T-helper 1 cell treated with Interleukin-12 subunit alpha and Interleukin-12 subunit beta and Interleukin-4 antibody, amounts not matched to agents 30 μg/mL and 1 μg/mL, for 36 hours (primary cell): ENCODE measurements at regions not wholly inside any gene's neighbourhood (a gene's known extent, or its start where the extent isn't known, plus 50 kb on each side); places are given as distances from the start of the nearest gene placed in this dataset.

Experiments
- H3K27ac Mint-ChIP-seq: one replicate; pipeline ENCODE4 v1.8.0; 2021; ENCODE audit warnings: mild to moderate bottlenecking, mixed read lengths
- H3K27me3 Mint-ChIP-seq: one replicate; pipeline ENCODE4 v1.8.0; 2021; ENCODE audit warnings: low read depth, mixed read lengths
- H3K36me3 Mint-ChIP-seq: one replicate; pipeline ENCODE4 v1.8.0; 2021; ENCODE audit warnings: low read depth, mixed read lengths
- H3K4me1 Mint-ChIP-seq: one replicate; pipeline ENCODE4 v1.8.0; 2021; ENCODE audit warnings: low read depth, mixed read lengths
- H3K4me3 Mint-ChIP-seq: one replicate; pipeline ENCODE4 v1.8.0; 2021; ENCODE audit warnings: mild to moderate bottlenecking, moderate library complexity, mixed read lengths
- H3K9me3 Mint-ChIP-seq: one replicate; pipeline ENCODE4 v1.8.0; 2021; ENCODE audit warnings: mixed read lengths

GRCh38 chr17:77757561-77757898 lies 201.0 kb upstream of the TNRC6C start:
- Mint-ChIP-seq H3K36me3 (no peaks in the 10 kb centered on the region), H3K9me3 (no peaks in the 10 kb centered on the region)

DNA sequence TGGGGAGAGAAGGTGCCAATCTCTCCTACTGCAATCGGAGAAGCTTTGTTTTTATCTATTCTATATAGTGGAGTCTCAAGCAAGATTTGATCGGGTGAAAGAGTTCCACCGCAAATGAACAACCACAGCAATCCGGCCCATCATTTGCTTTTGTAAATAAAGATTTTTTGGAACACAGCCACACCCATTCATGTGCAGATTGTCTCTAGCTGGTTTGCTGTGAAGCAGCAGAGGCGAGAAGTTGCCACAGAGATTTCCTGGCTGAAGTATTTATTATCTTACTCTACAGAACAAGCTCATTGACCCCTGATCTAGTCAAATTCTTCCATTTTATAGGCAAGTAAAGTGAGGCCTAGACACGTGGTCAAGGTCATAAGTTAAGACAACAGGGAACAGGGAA lies 195.5 kb upstream of the TNRC6C start:
- Mint-ChIP-seq H3K27ac (no peak overlapping the region), H3K4me1 (no peaks in the 10 kb centered on the region), H3K36me3 (no peaks in the 10 kb centered on the region), H3K27me3 (peaks cover 6% of the 10 kb centered on the region), H3K9me3 (no peaks in the 10 kb centered on the region), H3K4me3 (no peak overlapping the region)

More at GRCh38 chr17:77757561-77757898, 201.0 kb upstream of the TNRC6C start:
- H3K27me3 Mint-ChIP-seq = no peaks in the 10 kb centered on the region
- no peak overlapping the region for H3K4me3 Mint-ChIP-seq
- H3K27ac Mint-ChIP-seq = no peak overlapping the region
- no peaks in the 10 kb centered on the region for H3K4me1 Mint-ChIP-seq

GRCh38 chr17:77763575-77763974 lies 194.9 kb upstream of the TNRC6C start:
- Mint-ChIP-seq H3K4me3 (no peak overlapping the region), H3K27ac (no peak overlapping the region), H3K9me3 (no peaks in the 10 kb centered on the region), H3K36me3 (no peaks in the 10 kb centered on the region), H3K4me1 (no peaks in the 10 kb centered on the region), H3K27me3 (peaks cover 6% of the 10 kb centered on the region)

GRCh38 chr17:77765292-77765691 lies 193.2 kb upstream of the TNRC6C start:
- H3K4me3 Mint-ChIP-seq = no peak overlapping the region
- H3K9me3 Mint-ChIP-seq = no peaks in the 10 kb centered on the region
- no peak overlapping the region for H3K27ac Mint-ChIP-seq
- H3K4me1 Mint-ChIP-seq = no peaks in the 10 kb centered on the region
- H3K36me3 Mint-ChIP-seq = no peaks in the 10 kb centered on the region
- H3K27me3 Mint-ChIP-seq = peaks cover 11% of the 10 kb centered on the region

DNA sequence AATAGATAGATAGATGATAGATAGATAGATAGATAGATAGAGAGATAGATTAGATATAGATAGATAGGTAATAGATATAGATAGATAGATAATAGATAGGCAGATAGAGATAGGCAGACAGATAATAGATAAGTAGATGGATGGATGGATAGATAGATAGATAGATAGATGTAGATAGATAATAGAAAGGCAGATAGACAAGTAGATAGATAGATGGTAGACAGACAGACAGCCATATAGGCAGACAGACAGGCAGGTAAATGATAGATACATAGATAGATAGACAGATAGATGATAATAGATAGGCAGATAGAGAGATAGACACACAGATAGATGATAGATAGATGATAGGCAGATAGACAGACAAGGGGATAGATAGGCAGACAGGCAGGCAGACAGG lies 191.4 kb upstream of the TNRC6C start:
- no peak overlapping the region for H3K27ac Mint-ChIP-seq
- no peak overlapping the region for H3K4me3 Mint-ChIP-seq
- H3K27me3 Mint-ChIP-seq = peaks cover 11% of the 10 kb centered on the region
- H3K4me1 Mint-ChIP-seq = no peaks in the 10 kb centered on the region
- H3K36me3 Mint-ChIP-seq = no peaks in the 10 kb centered on the region
- H3K9me3 Mint-ChIP-seq = no peaks in the 10 kb centered on the region

DNA sequence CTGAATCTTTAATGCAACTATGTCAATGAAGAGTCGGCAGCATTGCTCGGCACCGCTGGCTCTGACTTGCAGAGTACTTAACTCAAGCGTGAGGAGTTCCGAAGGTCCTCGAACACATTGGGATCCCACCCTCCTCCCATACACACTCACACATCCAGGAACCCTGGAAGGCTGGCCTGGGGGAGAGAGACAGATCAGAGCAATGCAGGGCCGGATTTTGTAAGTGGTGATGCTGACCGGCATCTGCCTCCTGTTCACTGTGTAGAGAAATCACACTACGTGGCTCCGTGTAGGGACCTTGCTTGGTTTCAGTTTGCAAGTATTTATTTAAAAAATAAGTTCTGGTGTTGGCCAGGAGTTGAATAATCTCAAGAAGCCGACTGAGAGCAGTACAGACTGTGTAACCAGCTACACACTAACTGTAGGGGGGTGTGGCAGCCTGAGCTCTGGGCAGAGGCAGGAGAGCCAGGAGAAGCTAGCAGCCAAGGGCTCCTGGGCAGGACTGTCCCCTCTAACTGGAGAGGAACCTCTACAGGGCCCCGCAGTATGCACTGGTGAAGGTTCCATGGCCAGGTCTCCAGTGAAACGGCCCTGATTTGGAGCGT lies 190.2 kb upstream of the TNRC6C start:
- H3K4me3 Mint-ChIP-seq = no peak overlapping the region
- H3K9me3 Mint-ChIP-seq = no peaks in the 10 kb centered on the region
- H3K27ac Mint-ChIP-seq = no peak overlapping the region
- H3K27me3 Mint-ChIP-seq = peaks cover 20% of the 10 kb centered on the region
- H3K4me1 Mint-ChIP-seq = peaks cover 1% of the 10 kb centered on the region
- no peaks in the 10 kb centered on the region for H3K36me3 Mint-ChIP-seq

- Mint-ChIP-seq H3K4me3 (no peak overlapping the region), H3K4me1 (peaks cover 2% of the 10 kb centered on the region), H3K27ac (no peak overlapping the region), H3K36me3 (no peaks in the 10 kb centered on the region), H3K9me3 (no peaks in the 10 kb centered on the region), H3K27me3 (peaks cover 22% of the 10 kb centered on the region)
Measured at GRCh38 chr17:77769215-77769614, 189.3 kb upstream of the TNRC6C start.

DNA sequence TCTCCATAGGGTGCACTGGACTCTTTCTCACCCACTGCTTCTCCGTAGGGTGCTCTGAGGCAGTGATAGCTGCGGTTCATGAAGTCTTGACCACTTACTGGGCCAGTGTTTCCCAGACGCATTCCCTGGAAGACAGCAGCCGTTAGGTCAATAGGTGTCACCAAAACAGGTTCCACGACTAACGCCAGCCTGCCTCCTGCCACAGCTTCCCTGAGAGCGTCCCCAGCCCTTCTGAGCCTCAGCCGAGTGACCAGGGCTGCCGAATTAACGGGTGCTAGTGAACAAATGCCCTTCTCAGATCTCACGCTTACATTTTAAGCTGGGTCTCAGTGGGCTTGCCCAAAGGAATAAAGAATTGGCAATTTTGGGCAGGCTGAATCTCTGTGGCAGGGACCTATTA lies 188.7 kb upstream of the TNRC6C start:
- H3K36me3 Mint-ChIP-seq = no peaks in the 10 kb centered on the region
- H3K4me1 Mint-ChIP-seq = peaks cover 2% of the 10 kb centered on the region
- H3K4me3 Mint-ChIP-seq = no peak overlapping the region
- no peaks in the 10 kb centered on the region for H3K9me3 Mint-ChIP-seq
- no peak overlapping the region for H3K27ac Mint-ChIP-seq
- peaks cover 19% of the 10 kb centered on the region for H3K27me3 Mint-ChIP-seq

- Mint-ChIP-seq H3K4me3 (no peak overlapping the region), H3K9me3 (no peaks in the 10 kb centered on the region), H3K27me3 (peaks cover 16% of the 10 kb centered on the region), H3K36me3 (no peaks in the 10 kb centered on the region), H3K4me1 (peaks cover 4% of the 10 kb centered on the region), H3K27ac (no peak overlapping the region)
Measured at GRCh38 chr17:77770331-77771105, 188.0 kb upstream of the TNRC6C start.

- Mint-ChIP-seq H3K36me3 (no peaks in the 10 kb centered on the region), H3K4me1 (peaks cover 4% of the 10 kb centered on the region), H3K4me3 (no peak overlapping the region), H3K9me3 (no peaks in the 10 kb centered on the region), H3K27ac (no peak overlapping the region), H3K27me3 (peaks cover 16% of the 10 kb centered on the region)
Measured at GRCh38 chr17:77771145-77771544, 187.4 kb upstream of the TNRC6C start.

- H3K27me3 Mint-ChIP-seq = peaks cover 16% of the 10 kb centered on the region
- H3K36me3 Mint-ChIP-seq = no peaks in the 10 kb centered on the region
- no peak overlapping the region for H3K27ac Mint-ChIP-seq
- H3K9me3 Mint-ChIP-seq = no peaks in the 10 kb centered on the region
- peaks cover 4% of the 10 kb centered on the region for H3K4me1 Mint-ChIP-seq
- H3K4me3 Mint-ChIP-seq = no peak overlapping the region
Measured at GRCh38 chr17:77771587-77771986, 186.9 kb upstream of the TNRC6C start.

DNA sequence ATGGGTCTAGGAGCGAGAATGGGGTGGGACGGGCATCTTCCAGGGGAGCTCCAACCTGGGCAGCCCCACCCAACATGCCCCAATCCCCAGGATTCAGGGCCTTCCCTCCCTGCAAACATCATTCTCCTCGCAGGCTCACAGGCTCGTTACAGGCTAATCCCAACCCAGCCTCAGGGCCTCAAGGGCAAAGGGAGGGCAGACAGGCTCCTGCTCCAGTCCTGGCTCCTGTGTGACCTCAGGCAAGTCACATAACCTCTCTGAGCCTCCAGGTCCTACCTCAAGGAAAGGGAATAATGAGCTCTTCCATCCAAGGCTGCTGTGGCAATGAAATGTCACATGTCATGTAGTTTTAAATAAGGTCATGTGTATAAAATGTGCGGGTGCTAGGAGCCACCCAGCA lies 186.5 kb upstream of the TNRC6C start:
- Mint-ChIP-seq H3K9me3 (no peaks in the 10 kb centered on the region), H3K4me1 (peaks cover 4% of the 10 kb centered on the region), H3K36me3 (no peaks in the 10 kb centered on the region), H3K27ac (no peak overlapping the region), H3K4me3 (no peak overlapping the region), H3K27me3 (peaks cover 16% of the 10 kb centered on the region)

DNA sequence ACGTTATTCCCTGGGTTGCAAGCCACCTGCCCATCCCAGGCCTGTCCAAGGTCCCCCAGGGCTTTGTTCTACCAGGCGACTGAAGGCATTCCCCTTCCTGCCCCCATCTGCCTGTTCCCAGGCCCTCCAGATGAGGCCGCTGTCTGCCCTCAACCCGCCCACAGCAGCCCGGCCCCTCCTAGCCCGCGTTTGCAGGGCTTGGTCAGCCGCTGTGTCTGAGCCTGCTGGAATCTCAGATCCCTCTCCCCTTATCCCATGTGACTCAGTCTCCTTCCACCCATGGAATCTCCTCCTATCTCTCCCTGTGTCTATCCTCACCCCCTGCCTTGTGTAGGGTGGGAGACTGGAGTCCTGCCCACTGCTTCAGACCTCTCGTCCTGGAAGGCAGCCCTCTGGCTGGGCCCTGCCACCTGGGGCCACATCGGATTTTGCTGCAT lies 186.0 kb upstream of the TNRC6C start:
- Mint-ChIP-seq H3K4me3 (no peak overlapping the region), H3K27me3 (peaks cover 16% of the 10 kb centered on the region), H3K4me1 (peaks cover 4% of the 10 kb centered on the region), H3K36me3 (no peaks in the 10 kb centered on the region), H3K27ac (peak overlapping the region; percentile 1), H3K9me3 (no peaks in the 10 kb centered on the region)

GRCh38 chr17:77772899-77773358 lies 185.6 kb upstream of the TNRC6C start:
- Mint-ChIP-seq H3K27ac (no peak overlapping the region), H3K9me3 (no peaks in the 10 kb centered on the region), H3K27me3 (peaks cover 16% of the 10 kb centered on the region), H3K4me1 (peaks cover 4% of the 10 kb centered on the region), H3K36me3 (no peaks in the 10 kb centered on the region), H3K4me3 (no peak overlapping the region)

- Mint-ChIP-seq H3K9me3 (no peaks in the 10 kb centered on the region), H3K27me3 (peaks cover 15% of the 10 kb centered on the region), H3K36me3 (no peaks in the 10 kb centered on the region), H3K27ac (no peak overlapping the region), H3K4me3 (no peak overlapping the region), H3K4me1 (peaks cover 4% of the 10 kb centered on the region)
Measured at GRCh38 chr17:77774182-77774581, 184.3 kb upstream of the TNRC6C start.
